ENCODE measurements at regions not wholly inside any gene's neighbourhood (a gene's known extent, or its start where the extent isn't known, plus 50 kb on each side); places are given as distances from the start of the nearest gene placed in this dataset.
"Not testable (repeated sequence)": the region's sequence is repeated elsewhere in the genome, so short reads cannot be mapped to it uniquely, and the experiment has no call there.

- no CpG with 5 or more reads among the region's 3 CpGs for WGBS, 3 donors
- not testable (repeated sequence) for H3K4me1 ChIP-seq (ENCODE audit: control insufficient read depth in 3 of 3, insufficient read depth in 2 of 3, low read depth in 1 of 3, low read length in 2 of 3); H3K27ac ChIP-seq (ENCODE audit: low read depth in 1 of 3, low read length in 2 of 3); DNase-seq; H3K36me3 ChIP-seq (ENCODE audit: control insufficient read depth in 3 of 3, insufficient read depth in 2 of 3, low read depth in 1 of 3, low read length in 3 of 3); H3K9me3 ChIP-seq (ENCODE audit: control insufficient read depth in 2 of 2, insufficient read depth in 1 of 2, low read depth in 1 of 2, low read length in 1 of 2); H3K27me3 ChIP-seq (ENCODE audit: control insufficient read depth in 3 of 3, insufficient read depth in 3 of 3, low read length in 3 of 3); H3K4me3 ChIP-seq (ENCODE audit: low read depth in 1 of 3, low read length in 3 of 3)
- FAIRE-seq, result peak; percentile 47
Observed at GRCh38 chrY:23852329-23852728, 195.5 kb downstream of the CDY1B start.

GRCh38 chrY:23850782-23851181, 197.0 kb downstream of the CDY1B start:
- H3K36me3 ChIP-seq (ENCODE audit: control insufficient read depth in 3 of 3, insufficient read depth in 2 of 3, low read depth in 1 of 3, low read length in 3 of 3); DNase-seq; H3K4me1 ChIP-seq (ENCODE audit: control insufficient read depth in 3 of 3, insufficient read depth in 2 of 3, low read depth in 1 of 3, low read length in 2 of 3); H3K27ac ChIP-seq (ENCODE audit: low read depth in 1 of 3, low read length in 2 of 3); H3K9me3 ChIP-seq (ENCODE audit: control insufficient read depth in 2 of 2, insufficient read depth in 1 of 2, low read depth in 1 of 2, low read length in 1 of 2); H3K4me3 ChIP-seq (ENCODE audit: low read depth in 1 of 3, low read length in 3 of 3); H3K27me3 ChIP-seq (ENCODE audit: control insufficient read depth in 3 of 3, insufficient read depth in 3 of 3, low read length in 3 of 3): not testable (repeated sequence)
- WGBS, 3 donors, result no CpG with 5 or more reads among the region's 2 CpGs
- peak; percentile 70 for FAIRE-seq

- not testable (repeated sequence) for H3K27ac ChIP-seq (ENCODE audit: low read depth in 1 of 3, low read length in 2 of 3); H3K9me3 ChIP-seq (ENCODE audit: control insufficient read depth in 2 of 2, insufficient read depth in 1 of 2, low read depth in 1 of 2, low read length in 1 of 2); H3K4me1 ChIP-seq (ENCODE audit: control insufficient read depth in 3 of 3, insufficient read depth in 2 of 3, low read depth in 1 of 3, low read length in 2 of 3); H3K36me3 ChIP-seq (ENCODE audit: control insufficient read depth in 3 of 3, insufficient read depth in 2 of 3, low read depth in 1 of 3, low read length in 3 of 3); FAIRE-seq; H3K4me3 ChIP-seq (ENCODE audit: low read depth in 1 of 3, low read length in 3 of 3); DNase-seq; H3K27me3 ChIP-seq (ENCODE audit: control insufficient read depth in 3 of 3, insufficient read depth in 3 of 3, low read length in 3 of 3)
Observed at GRCh38 chrY:23847806-23848447, 199.9 kb downstream of the CDY1B start.

GRCh38 chrY:23843720-23844119, 204.1 kb downstream of the CDY1B start:
- not testable (repeated sequence) for H3K4me3 ChIP-seq (ENCODE audit: low read depth in 1 of 3, low read length in 3 of 3); H3K4me1 ChIP-seq (ENCODE audit: control insufficient read depth in 3 of 3, insufficient read depth in 2 of 3, low read depth in 1 of 3, low read length in 2 of 3); FAIRE-seq; H3K27ac ChIP-seq (ENCODE audit: low read depth in 1 of 3, low read length in 2 of 3); H3K36me3 ChIP-seq (ENCODE audit: control insufficient read depth in 3 of 3, insufficient read depth in 2 of 3, low read depth in 1 of 3, low read length in 3 of 3); DNase-seq; H3K27me3 ChIP-seq (ENCODE audit: control insufficient read depth in 3 of 3, insufficient read depth in 3 of 3, low read length in 3 of 3); H3K9me3 ChIP-seq (ENCODE audit: control insufficient read depth in 2 of 2, insufficient read depth in 1 of 2, low read depth in 1 of 2, low read length in 1 of 2)
- WGBS, 3 donors, result no CpG with 5 or more reads among the region's 4 CpGs

GRCh38 chrY:23829749-23830148, 218.1 kb downstream of the CDY1B start:
- H3K27ac ChIP-seq (ENCODE audit: low read depth in 1 of 3, low read length in 2 of 3); H3K4me1 ChIP-seq (ENCODE audit: control insufficient read depth in 3 of 3, insufficient read depth in 2 of 3, low read depth in 1 of 3, low read length in 2 of 3); DNase-seq; H3K36me3 ChIP-seq (ENCODE audit: control insufficient read depth in 3 of 3, insufficient read depth in 2 of 3, low read depth in 1 of 3, low read length in 3 of 3); H3K9me3 ChIP-seq (ENCODE audit: control insufficient read depth in 2 of 2, insufficient read depth in 1 of 2, low read depth in 1 of 2, low read length in 1 of 2); H3K4me3 ChIP-seq (ENCODE audit: low read depth in 1 of 3, low read length in 3 of 3); H3K27me3 ChIP-seq (ENCODE audit: control insufficient read depth in 3 of 3, insufficient read depth in 3 of 3, low read length in 3 of 3); FAIRE-seq: not testable (repeated sequence)
- WGBS, 3 donors, result no CpG with 5 or more reads among the region's 3 CpGs

GRCh38 chrY:23821929-23822328, 225.9 kb downstream of the CDY1B start:
- H3K36me3 ChIP-seq (ENCODE audit: control insufficient read depth in 3 of 3, insufficient read depth in 2 of 3, low read depth in 1 of 3, low read length in 3 of 3); DNase-seq; H3K9me3 ChIP-seq (ENCODE audit: control insufficient read depth in 2 of 2, insufficient read depth in 1 of 2, low read depth in 1 of 2, low read length in 1 of 2); H3K4me3 ChIP-seq (ENCODE audit: low read depth in 1 of 3, low read length in 3 of 3); H3K27me3 ChIP-seq (ENCODE audit: control insufficient read depth in 3 of 3, insufficient read depth in 3 of 3, low read length in 3 of 3); H3K27ac ChIP-seq (ENCODE audit: low read depth in 1 of 3, low read length in 2 of 3); FAIRE-seq; H3K4me1 ChIP-seq (ENCODE audit: control insufficient read depth in 3 of 3, insufficient read depth in 2 of 3, low read depth in 1 of 3, low read length in 2 of 3): not testable (repeated sequence)
- WGBS, 3 donors, result no CpG with 5 or more reads among the region's 3 CpGs

- H3K4me3 ChIP-seq (ENCODE audit: low read depth in 1 of 3, low read length in 3 of 3); H3K36me3 ChIP-seq (ENCODE audit: control insufficient read depth in 3 of 3, insufficient read depth in 2 of 3, low read depth in 1 of 3, low read length in 3 of 3); H3K4me1 ChIP-seq (ENCODE audit: control insufficient read depth in 3 of 3, insufficient read depth in 2 of 3, low read depth in 1 of 3, low read length in 2 of 3); H3K9me3 ChIP-seq (ENCODE audit: control insufficient read depth in 2 of 2, insufficient read depth in 1 of 2, low read depth in 1 of 2, low read length in 1 of 2); H3K27ac ChIP-seq (ENCODE audit: low read depth in 1 of 3, low read length in 2 of 3); H3K27me3 ChIP-seq (ENCODE audit: control insufficient read depth in 3 of 3, insufficient read depth in 3 of 3, low read length in 3 of 3); DNase-seq: not testable (repeated sequence)
- no CpG with 5 or more reads among the region's 1 CpG for WGBS, 3 donors
- peak; percentile 15 for FAIRE-seq
Observed at GRCh38 chrY:23790682-23791081, 257.1 kb downstream of the CDY1B start.

- DNase-seq; H3K9me3 ChIP-seq (ENCODE audit: control insufficient read depth in 2 of 2, insufficient read depth in 1 of 2, low read depth in 1 of 2, low read length in 1 of 2); H3K27ac ChIP-seq (ENCODE audit: low read depth in 1 of 3, low read length in 2 of 3); FAIRE-seq; H3K36me3 ChIP-seq (ENCODE audit: control insufficient read depth in 3 of 3, insufficient read depth in 2 of 3, low read depth in 1 of 3, low read length in 3 of 3); H3K4me3 ChIP-seq (ENCODE audit: low read depth in 1 of 3, low read length in 3 of 3); H3K4me1 ChIP-seq (ENCODE audit: control insufficient read depth in 3 of 3, insufficient read depth in 2 of 3, low read depth in 1 of 3, low read length in 2 of 3); H3K27me3 ChIP-seq (ENCODE audit: control insufficient read depth in 3 of 3, insufficient read depth in 3 of 3, low read length in 3 of 3): not testable (repeated sequence)
- WGBS, 3 donors, result no CpG with 5 or more reads among the region's 3 CpGs
Observed at GRCh38 chrY:23748714-23749113, 299.1 kb downstream of the CDY1B start.
